ENCODE measurements at regions not wholly inside any gene's neighbourhood (a gene's known extent, or its start where the extent isn't known, plus 50 kb on each side); places are given as distances from the start of the nearest gene placed in this dataset.

- TF ChIP-seq POLR2AphosphoS5 (IDR thresholded peaks at IDR 0.05; ENCODE audit: low read depth, low read length) = no peak
- TF ChIP-seq POLR2A (IDR thresholded peaks at IDR 0.05; ENCODE audit: low read depth, low read length) = no peak
- no peak for TF ChIP-seq SPI1 (IDR thresholded peaks at IDR 0.05; ENCODE audit: low read depth, low read length)
These were observed 206.6 kb upstream of the GPR26 start for GRCh38 chr10:123459371-123460091.
